HEK293 (cell line): ENCODE measurements at regions not wholly inside any gene's neighbourhood (a gene's known extent, or its start where the extent isn't known, plus 50 kb on each side); places are given as distances from the start of the nearest gene placed in this dataset.

Experiments used
- CTCF ChIA-PET: fragments of 350-600 bp; formaldehyde crosslinking; extraction: SDS; loops from one replicate; lab custom pipeline; 2021; ENCODE audit warnings: antibody characterized with exemption; lab: Yijun Ruan, JAX
- POLR2A ChIA-PET: fragments of 300-600 bp; formaldehyde crosslinking; extraction: SDS; loops from one replicate; lab custom pipeline; 2020; ENCODE audit warnings: antibody characterized with exemption, inconsistent platforms; lab: Yijun Ruan, JAX
- H3K27ac ChIP-seq: fragments of 200-500 bp; sonication (Bioruptor generic); 2 replicates; pipeline ENCODE4 v1.5.1; 2014; ENCODE audit warnings: low read depth, low read length, control low read depth, inconsistent platforms; ENCODE audit errors: extremely low read depth
- H3K36me3 ChIP-seq, 2 experiments: fragments of 200-500 bp in 1 of 2; sonication (Bioruptor generic) in 1 of 2; 1 replicate in 1 of 2; 2 replicates in 1 of 2; pipeline ENCODE4 v1.5.1; 2014 to 2017; ENCODE audit warnings: inconsistent platforms in 2 of 2, low read length in 2 of 2; ENCODE audit not compliant: control insufficient read depth in 2 of 2, insufficient read depth in 1 of 2
- H3K4me1 ChIP-seq: fragments of 200-500 bp; sonication (Bioruptor generic); 2 replicates; pipeline ENCODE4 v1.5.1; 2014; ENCODE audit warnings: mild to moderate bottlenecking, low read length, inconsistent platforms; ENCODE audit not compliant: control insufficient read depth, insufficient read depth
- H3K4me3 ChIP-seq: 2 replicates; pipeline ENCODE4 v1.5.1; 2011; ENCODE audit warnings: low read depth, mild to moderate bottlenecking, control low read depth, low read length, moderate library complexity
- H3K9me3 ChIP-seq: fragments of 200-500 bp; sonication (Bioruptor generic); 2 replicates; pipeline ENCODE4 v1.5.1; 2014; ENCODE audit warnings: low read depth, low read length, inconsistent platforms; ENCODE audit not compliant: control insufficient read depth, insufficient read depth
- HOXD13 ChIP-seq: sonication (generic); formaldehyde crosslinking; IDR thresholded peaks from 2 replicates; pipeline ENCODE4 v1.8.0; 2022; ENCODE audit warnings: missing genetic modification reagents, borderline replicate concordance
- PATZ1 ChIP-seq: fragments of 450-650 bp; formaldehyde crosslinking; IDR thresholded peaks from 2 replicates; pipeline ENCODE4 v1.5.1; 2016; ENCODE audit warnings: missing biosample characterization, missing genetic modification characterization
- RBAK ChIP-seq: fragments of 450-650 bp; formaldehyde crosslinking; IDR thresholded peaks from 2 replicates; pipeline ENCODE4 v1.5.1; 2016; ENCODE audit warnings: missing biosample characterization, missing genetic modification characterization
- TCF7L2 ChIP-seq: IDR thresholded peaks from 2 replicates; pipeline ENCODE4 v1.6.1; 2011; ENCODE audit warnings: low read depth, mild to moderate bottlenecking, inconsistent platforms, low read length, moderate library complexity, borderline replicate concordance
- ZBTB6 ChIP-seq: fragments of 450-650 bp; formaldehyde crosslinking; IDR thresholded peaks from 2 replicates; pipeline ENCODE4 v1.5.1; 2017; ENCODE audit warnings: missing biosample characterization, missing genetic modification characterization
- ZFP3 ChIP-seq: fragments of 450-650 bp; formaldehyde crosslinking; IDR thresholded peaks from 2 replicates; pipeline ENCODE4 v1.5.1; 2016; ENCODE audit warnings: low read depth, missing biosample characterization, missing genetic modification characterization
- ZFP69B ChIP-seq: fragments of 450-650 bp; formaldehyde crosslinking; IDR thresholded peaks from 2 replicates; pipeline ENCODE4 v1.5.1; 2016; ENCODE audit warnings: missing biosample characterization, missing genetic modification characterization
- ZNF132 ChIP-seq: fragments of 450-650 bp; formaldehyde crosslinking; IDR thresholded peaks from 2 replicates; pipeline ENCODE4 v1.5.1; 2017; ENCODE audit warnings: missing biosample characterization, missing genetic modification characterization, borderline replicate concordance
- ZNF148 ChIP-seq: fragments of 450-650 bp; formaldehyde crosslinking; IDR thresholded peaks from 2 replicates; pipeline ENCODE4 v1.5.0; 2017; ENCODE audit warnings: missing biosample characterization, missing genetic modification characterization, borderline replicate concordance
- ZNF239 ChIP-seq: fragments of 450-650 bp; formaldehyde crosslinking; IDR thresholded peaks from 2 replicates; pipeline ENCODE4 v1.5.1; 2016; ENCODE audit warnings: missing biosample characterization, missing genetic modification characterization
- ZNF26 ChIP-seq: fragments of 450-650 bp; formaldehyde crosslinking; IDR thresholded peaks from 2 replicates; pipeline ENCODE4 v1.5.1; 2016; ENCODE audit warnings: missing biosample characterization, missing genetic modification characterization
- ZNF354C ChIP-seq: fragments of 450-650 bp; formaldehyde crosslinking; IDR thresholded peaks from 2 replicates; pipeline ENCODE4 v1.5.1; 2016; ENCODE audit warnings: missing biosample characterization, missing genetic modification characterization, low read depth, borderline replicate concordance
- ZNF404 ChIP-seq: fragments of 450-650 bp; formaldehyde crosslinking; IDR thresholded peaks from 2 replicates; pipeline ENCODE4 v1.5.1; 2017; ENCODE audit warnings: missing biosample characterization, missing genetic modification characterization
- ZNF548 ChIP-seq: fragments of 450-650 bp; formaldehyde crosslinking; IDR thresholded peaks from 2 replicates; pipeline ENCODE4 v1.5.1; 2016; ENCODE audit warnings: missing biosample characterization, missing genetic modification characterization
- ZNF664 ChIP-seq: fragments of 450-650 bp; formaldehyde crosslinking; IDR thresholded peaks from 2 replicates; pipeline ENCODE4 v1.5.1; 2016; ENCODE audit warnings: missing biosample characterization, missing genetic modification characterization
- ZNF777 ChIP-seq: fragments of 450-650 bp; formaldehyde crosslinking; IDR thresholded peaks from 2 replicates; pipeline ENCODE4 v1.5.1; 2017; ENCODE audit warnings: missing biosample characterization, missing genetic modification characterization, borderline replicate concordance
- ZSCAN30 ChIP-seq: fragments of 450-650 bp; IDR thresholded peaks from 2 replicates; pipeline ENCODE4 v1.5.1; 2018; ENCODE audit warnings: missing biosample characterization, mild to moderate bottlenecking, missing genetic modification characterization, moderate library complexity

GRCh38 chr5:52674815-52675545 is 112.7 kb upstream of the ITGA1 start:
- Histone ChIP-seq H3K36me3 (no peaks in the 10 kb centered on the region), H3K4me3 (no peak overlapping the region), H3K27ac (no peak overlapping the region), H3K9me3 (no peaks in the 10 kb centered on the region), H3K4me1 (no peaks in the 10 kb centered on the region)
- CTCF ChIA-PET = no interaction called here
- TF ChIP-seq ZBTB6 (tag by site-specific recombination) (0 out of 2 replicates have a peak, but pooled peaks have one; percentile 14), ZNF664 (tag by site-specific recombination) (no peak)
- POLR2A ChIA-PET = no interaction called here

DNA sequence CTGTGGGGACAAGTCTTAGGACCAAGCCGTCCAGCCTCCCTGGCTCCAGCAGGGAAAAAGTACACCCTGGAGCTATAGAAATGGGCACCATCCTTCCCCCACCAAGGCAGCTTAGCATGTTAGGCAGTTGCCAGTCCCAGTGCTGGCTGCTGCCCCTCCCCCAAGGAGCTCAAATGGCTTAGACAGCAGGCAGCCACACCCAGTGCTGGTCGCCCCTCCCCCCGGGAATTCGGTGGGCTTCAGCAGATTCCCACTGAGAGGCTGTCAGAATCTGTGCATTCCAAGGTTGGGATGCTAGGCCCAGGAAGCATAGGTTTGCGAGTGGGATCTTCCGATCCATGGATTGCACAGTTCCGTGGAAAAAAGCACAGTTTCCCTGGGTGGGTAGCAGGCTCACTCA is 105.2 kb upstream of the ITGA1 start:
- H3K36me3 ChIP-seq = no peaks in the 10 kb centered on the region
- H3K4me3 ChIP-seq = no peak overlapping the region
- no peaks in the 10 kb centered on the region for H3K9me3 ChIP-seq
- ChIA-PET CTCF (no interaction called here), POLR2A (no interaction called here)
- no peaks in the 10 kb centered on the region for H3K4me1 ChIP-seq
- TF ChIP-seq ZNF132 (tag by site-specific recombination) = no peak
- TF ChIP-seq RBAK = no peak
- no peak for TF ChIP-seq ZNF26 (tag by site-specific recombination)
- TF ChIP-seq ZNF404 (tag by site-specific recombination) = no peak
- no peak for TF ChIP-seq ZNF354C (tag by site-specific recombination)
- no peak for TF ChIP-seq HOXD13
- TF ChIP-seq PATZ1 (tag by site-specific recombination) = no peak
- no peak for TF ChIP-seq ZNF548 (tag by site-specific recombination)
- no peak for TF ChIP-seq ZNF239 (tag by site-specific recombination)
- no peak for TF ChIP-seq ZFP69B (tag by site-specific recombination)
- no peak for TF ChIP-seq ZNF148
- TF ChIP-seq TCF7L2 = no peak
- no peak overlapping the region for H3K27ac ChIP-seq

GRCh38 chr5:52684051-52684450 is 103.7 kb upstream of the ITGA1 start:
- no peak overlapping the region for H3K4me3 ChIP-seq
- H3K9me3 ChIP-seq = no peaks in the 10 kb centered on the region
- ChIA-PET POLR2A (interaction anchor here (0.7 kb wide), 1 partner anchor 1770 kb away, joined by 3 read pairs; no protein-coding TSS in a partner anchor), CTCF (no interaction called here)
- no peaks in the 10 kb centered on the region for H3K4me1 ChIP-seq
- H3K36me3 ChIP-seq = no peaks in the 10 kb centered on the region
- no peak overlapping the region for H3K27ac ChIP-seq
- TF ChIP-seq ZSCAN30 (no peak), ZFP3 (tag by site-specific recombination) (no peak), ZNF777 (tag by site-specific recombination) (no peak)
